ENCODE measurements at regions not wholly inside any gene's neighbourhood (a gene's known extent, or its start where the extent isn't known, plus 50 kb on each side); places are given as distances from the start of the nearest gene placed in this dataset.

DNA sequence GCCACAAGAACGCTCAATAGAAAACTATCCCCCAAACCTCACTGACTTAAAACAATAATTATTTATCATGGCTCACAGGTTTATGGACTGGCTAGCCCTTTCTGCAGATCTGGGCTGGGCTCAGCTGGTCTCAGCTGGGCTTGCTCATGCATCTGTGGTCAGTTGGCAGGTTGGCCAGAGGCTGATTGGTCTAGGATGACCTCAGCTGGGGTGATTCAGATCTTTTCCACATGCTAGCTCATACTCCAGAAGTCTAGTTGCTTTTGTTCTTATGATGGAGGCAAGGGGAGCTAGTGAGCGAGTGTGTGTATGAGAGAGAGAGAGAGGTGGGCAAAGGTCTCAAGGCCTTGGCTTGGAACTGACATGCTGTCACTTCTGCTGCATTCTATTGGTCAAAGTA lies 181.2 kb upstream of the NRXN3 start:
- TF ChIP-seq, protein P1, sequence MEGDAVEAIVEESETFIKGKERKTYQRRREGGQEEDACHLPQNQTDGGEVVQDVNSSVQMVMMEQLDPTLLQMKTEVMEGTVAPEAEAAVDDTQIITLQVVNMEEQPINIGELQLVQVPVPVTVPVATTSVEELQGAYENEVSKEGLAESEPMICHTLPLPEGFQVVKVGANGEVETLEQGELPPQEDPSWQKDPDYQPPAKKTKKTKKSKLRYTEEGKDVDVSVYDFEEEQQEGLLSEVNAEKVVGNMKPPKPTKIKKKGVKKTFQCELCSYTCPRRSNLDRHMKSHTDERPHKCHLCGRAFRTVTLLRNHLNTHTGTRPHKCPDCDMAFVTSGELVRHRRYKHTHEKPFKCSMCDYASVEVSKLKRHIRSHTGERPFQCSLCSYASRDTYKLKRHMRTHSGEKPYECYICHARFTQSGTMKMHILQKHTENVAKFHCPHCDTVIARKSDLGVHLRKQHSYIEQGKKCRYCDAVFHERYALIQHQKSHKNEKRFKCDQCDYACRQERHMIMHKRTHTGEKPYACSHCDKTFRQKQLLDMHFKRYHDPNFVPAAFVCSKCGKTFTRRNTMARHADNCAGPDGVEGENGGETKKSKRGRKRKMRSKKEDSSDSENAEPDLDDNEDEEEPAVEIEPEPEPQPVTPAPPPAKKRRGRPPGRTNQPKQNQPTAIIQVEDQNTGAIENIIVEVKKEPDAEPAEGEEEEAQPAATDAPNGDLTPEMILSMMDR (IDR thresholded peaks at IDR 0.05), result no peak
- TF ChIP-seq POLR2A (IDR thresholded peaks at IDR 0.05), result no peak
